ENCODE measurements at regions not wholly inside any gene's neighbourhood (a gene's known extent, or its start where the extent isn't known, plus 50 kb on each side); places are given as distances from the start of the nearest gene placed in this dataset.

- TF ChIP-seq EZH2 (IDR thresholded peaks at IDR 0.05; ENCODE audit: low read depth), result no peak
- no peak for TF ChIP-seq CTCF (conservative IDR thresholded peaks at IDR 0.05)
These were observed 479.3 kb upstream of the HS6ST1 start for GRCh38 chr2:128797937-128798336.
